ENCODE measurements at regions not wholly inside any gene's neighbourhood (a gene's known extent, or its start where the extent isn't known, plus 50 kb on each side); places are given as distances from the start of the nearest gene placed in this dataset.

DNA sequence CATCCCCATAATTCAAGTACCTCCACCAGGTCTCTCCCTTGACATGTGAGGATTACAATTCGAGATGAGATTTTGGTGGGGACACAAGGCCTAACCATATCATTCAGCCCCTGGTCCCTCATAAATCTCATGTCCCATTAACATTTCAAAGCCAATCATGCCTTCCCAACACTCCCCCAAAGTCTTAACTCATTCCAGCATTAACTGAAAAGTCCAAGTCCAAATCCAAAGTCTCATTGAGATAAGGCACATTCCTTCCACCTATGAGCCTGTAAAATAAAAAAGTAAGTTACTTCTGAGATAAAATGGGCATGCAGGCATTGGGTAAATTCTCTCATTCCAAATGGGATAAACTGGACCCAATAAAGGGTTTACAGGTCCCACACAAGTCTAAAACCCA, 849.7 kb downstream of the BCL11A start:
- DNase-seq: no peak

DNA sequence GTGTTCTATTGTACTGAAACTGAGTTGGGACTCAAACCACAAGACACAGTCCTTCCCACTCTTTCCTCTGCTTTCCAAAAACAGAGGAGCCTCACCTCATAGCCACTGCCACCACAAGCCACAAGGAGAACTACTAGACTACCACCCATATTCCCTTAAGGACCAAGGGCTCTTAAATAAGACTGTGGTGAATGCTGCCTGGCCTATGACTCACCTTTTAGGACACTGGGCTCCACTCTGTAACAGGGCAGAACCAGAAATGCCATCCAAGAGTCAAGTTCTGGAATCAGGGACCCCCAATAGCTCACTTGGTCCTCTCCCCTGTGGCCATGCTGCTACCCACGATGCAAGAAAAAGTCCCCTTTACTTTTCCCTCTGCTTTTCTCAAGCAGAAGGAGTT, 851.4 kb downstream of the BCL11A start:
- DNase-seq: no peak

DNA sequence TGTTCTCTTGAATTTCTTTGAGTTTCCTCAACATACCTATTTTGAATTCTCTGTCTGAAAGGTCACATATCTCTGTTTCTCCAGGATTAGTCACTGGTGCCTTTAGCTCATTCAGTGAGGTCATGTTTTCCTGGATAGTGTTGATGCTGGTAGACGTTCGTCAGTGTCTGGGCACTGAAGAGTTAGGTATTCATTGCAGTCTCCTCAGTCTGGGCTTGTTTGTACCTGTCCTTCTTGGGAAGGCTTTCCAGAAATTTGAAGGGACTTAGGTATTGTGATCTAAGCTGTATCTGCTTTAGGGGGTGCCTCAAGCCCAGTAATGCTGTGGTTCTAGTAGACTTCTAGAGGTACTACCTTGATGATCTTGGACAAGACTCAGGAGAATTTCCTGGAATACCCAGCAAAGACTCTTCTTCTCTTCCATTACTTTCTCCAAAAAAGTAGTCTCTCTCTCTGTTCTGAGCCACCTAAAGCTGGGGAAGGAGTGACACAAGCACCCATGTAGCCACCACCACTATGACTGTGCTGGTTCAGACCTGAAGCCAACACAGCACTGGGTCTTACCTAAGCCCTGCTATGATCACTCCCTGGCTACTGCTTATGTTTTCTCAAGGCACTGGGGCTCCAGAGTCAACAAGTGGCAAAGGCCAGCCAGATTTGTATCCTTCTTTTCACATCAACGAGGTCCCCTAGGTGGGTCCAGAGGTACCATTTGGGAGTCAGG, 852.0 kb downstream of the BCL11A start:
- no peak for DNase-seq

DNA sequence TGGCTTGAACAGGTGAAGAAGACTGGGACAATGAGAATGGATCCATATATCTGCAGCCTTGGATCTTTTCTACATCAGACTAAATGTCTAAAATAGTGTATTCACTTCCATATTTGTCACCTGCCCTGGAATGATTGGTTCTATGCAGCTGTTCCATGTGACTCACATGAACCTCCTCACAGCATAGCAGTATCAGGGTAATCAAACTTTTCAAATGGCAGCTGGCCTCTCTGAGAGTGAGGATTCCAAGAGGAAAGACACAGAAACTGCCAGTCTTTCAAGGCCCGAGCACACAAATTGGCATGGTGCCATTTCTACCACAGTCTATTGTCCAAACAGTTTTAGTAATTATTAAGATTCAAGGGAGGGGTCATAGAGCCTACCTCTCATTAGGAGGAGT, 859.3 kb downstream of the BCL11A start:
- no peak for DNase-seq

DNA sequence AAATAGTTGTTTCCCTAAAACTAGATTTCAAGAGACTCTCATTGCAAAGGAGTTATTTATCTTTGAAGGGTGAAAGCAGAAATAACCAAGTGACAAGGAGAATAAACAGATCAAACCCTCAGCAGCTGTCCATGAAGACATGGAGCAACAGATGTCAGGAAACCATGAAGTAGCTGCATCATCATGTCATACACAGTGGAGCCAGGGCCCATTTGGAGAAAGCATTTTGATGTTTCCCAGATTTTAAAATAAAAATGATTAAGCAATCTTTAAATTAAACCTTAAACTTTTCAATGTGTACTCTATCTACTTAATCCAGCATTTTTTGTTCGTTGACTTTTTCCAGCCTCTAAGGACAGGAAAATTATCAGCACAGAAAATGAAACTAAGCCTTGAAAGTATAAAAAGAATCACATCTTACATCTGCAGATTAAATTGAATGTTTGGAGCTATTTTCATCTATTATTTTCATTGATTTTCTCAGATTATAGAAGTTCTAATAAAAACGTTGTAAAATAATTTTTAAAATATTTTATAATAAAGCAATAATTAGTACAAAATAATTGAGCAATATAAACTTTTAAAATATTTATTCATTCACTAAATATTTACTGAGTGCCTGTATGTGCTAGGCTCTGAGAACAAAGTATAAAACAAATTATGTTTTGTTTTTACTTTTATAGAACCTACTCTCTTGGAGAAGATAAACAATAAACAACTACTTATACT, 860.1 kb downstream of the BCL11A start:
- DNase-seq: no peak

DNA sequence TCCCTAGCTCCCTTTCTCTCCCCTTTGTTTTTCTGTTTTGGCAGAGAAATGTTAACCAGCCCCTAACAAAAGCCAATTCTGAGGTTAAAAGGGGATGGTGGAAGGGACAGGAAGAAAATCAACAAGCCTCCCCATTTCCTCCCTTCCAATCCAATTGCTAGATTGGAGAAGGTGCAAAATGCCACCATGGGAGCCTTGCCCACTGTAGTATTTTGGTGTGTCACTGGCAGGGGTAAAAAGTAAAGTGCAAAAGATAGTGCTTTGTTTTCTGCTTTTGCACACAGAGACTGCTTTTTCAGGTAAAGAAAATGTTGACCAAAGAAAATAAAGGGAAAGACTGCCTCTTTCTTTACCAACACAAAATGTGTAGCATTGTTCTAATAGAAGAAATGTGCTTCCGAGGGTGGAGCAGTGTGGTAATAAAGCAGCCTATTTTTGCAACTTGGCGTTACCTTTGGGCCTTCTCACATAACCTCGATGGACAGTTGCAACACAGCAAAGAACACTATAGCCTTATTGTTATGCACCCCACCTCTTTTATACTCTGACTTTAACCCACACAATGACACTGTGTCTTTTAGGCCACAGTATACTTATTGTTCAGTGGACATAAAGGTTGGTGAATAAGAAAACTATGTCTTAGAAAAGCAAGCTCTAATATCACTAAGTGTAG, 861.8 kb downstream of the BCL11A start:
- no peak for DNase-seq

DNA sequence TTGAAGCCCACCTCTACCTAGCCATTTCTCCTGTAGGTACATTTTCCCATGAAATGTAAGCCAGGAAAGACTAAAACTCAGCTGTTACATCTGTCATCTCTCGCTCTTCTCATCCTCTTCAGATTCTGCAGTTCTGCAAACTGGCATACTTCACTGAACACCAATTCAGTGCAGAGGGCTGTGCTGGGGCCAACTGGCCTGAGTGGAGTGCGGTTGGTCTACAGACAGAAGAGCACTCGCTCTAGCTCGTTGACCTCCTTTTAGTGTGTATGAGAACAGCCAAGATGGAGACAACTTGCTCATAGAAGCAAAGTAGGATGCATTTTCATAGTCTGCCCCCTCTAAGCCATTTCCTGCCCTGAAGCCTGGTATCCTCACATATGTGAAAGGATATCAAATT, 862.6 kb downstream of the BCL11A start:
- DNase-seq: no peak

DNA sequence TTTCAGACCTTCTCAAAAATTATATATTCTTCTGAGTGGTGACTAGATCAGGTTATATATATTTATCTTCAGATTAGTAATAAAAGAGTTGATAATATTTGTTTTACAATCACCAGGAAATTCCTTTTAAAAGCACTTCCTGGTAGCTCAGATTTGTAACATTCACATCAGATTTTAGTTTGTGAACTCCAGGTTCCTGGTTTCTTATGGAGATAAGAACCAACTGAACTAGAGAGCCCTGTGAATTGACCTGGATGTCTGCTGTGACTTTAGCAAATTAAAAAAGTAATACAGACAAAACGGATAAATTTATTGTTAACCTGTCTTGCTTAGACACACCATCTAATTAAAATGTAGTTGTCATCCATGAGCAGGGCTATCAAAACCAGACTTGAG, 868.7 kb downstream of the BCL11A start:
- DNase-seq: no peak

DNA sequence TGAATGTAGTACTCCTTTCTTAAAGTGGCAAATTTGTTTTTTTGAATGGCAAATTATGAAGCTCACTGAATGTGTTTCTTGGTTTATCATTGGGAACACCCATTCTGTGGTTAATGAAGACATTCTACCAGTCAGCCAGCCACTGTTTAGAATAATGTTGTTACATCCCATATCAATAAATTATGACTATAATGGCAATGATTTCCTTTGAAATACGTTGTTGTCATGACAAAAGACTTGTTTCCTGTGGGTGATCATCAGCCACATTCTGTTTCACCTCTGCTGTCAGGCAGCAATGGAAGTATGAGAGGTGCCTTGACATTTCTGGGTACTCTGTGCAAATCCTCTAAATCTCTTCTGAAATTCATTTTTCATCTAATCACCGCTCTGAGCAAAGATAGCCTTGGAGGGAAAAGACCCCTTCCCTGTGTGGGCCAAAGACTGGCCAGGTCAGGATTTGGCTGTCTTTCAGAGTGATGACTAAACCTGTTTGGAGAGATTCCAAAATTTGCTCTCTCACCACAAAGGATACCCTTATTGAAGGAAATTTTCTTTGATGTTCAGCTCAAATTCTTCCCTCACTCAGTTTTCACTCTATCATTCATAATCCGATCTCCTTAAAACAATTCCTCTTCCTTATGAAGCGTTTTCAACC, 869.2 kb downstream of the BCL11A start:
- no peak for DNase-seq

DNA sequence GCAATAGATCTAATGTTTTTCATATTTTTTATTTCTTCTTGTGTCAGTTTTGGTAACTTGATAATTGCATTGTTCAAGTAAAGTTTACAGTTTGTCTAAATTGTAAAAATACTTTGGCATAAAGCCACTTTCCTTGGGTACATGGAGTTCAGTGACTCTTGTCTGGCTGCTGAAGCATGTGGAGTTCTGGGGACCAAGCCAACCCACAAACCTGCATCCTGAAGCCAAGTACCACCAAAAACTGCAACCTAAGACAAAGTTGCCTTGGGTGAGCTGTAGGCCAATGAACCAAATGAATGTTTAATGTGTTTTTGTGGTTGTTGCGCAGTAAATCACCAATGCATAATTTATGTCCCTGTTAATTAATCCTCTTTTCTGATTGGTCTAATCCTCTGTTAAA, 872.6 kb downstream of the BCL11A start:
- no peak for DNase-seq

DNA sequence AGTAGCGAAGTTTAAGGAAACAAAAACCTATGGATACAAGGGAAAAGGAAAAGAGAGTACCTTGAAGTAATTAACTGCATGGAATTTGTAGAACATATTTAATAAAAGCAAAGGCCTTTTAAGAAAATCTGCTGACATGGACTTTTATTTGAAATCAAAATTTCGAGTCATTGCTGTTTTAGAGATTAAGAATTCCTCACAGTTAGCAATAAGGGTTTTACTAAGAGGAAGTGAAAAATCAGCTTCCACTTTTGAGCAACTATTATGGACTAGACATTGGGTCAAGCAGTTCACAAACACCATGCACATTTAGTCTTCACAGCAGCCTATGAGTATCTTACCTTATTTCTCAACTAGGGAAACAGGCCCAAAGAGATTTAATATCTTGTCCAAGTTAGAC, 876.3 kb downstream of the BCL11A start:
- DNase-seq: no peak

DNA sequence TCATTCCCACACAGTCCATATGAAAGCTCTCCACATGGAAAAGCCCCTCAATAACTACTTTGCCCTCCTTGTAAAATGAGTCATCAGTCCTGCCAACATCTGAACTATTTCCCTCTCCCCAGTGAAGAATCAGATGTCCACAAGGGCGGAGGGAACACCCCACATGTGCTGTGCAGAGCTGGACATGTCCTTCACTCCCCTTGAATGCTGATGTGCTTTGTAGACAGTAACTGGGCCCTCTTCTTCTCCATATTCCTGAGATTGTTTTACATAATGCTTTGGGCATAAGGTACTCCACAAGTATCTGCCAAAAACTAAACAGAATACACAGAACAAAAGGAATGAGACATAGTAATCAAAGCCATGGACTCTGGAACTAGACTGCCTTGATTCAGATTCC, 879.4 kb downstream of the BCL11A start:
- no peak for DNase-seq

DNA sequence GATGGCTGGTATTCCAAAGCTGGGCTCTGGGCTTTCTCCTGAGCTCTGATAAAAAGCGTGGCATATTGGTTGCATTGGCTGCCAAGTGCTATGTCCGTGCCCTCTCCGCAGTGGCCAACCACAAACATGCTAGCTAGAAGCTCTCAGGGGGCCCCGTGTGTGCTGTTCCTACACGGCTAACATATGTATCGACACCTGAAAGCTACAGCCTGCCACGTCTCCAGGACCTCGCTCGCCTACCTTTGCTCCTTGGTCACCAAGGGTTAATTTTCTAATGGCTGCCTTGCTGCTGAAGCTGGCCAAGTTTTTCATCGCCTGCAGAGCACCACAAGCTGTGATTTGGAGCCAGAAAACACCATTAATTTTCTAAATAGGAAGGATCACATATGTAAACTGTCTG, 888.4 kb downstream of the BCL11A start:
- DNase-seq: no peak

DNA sequence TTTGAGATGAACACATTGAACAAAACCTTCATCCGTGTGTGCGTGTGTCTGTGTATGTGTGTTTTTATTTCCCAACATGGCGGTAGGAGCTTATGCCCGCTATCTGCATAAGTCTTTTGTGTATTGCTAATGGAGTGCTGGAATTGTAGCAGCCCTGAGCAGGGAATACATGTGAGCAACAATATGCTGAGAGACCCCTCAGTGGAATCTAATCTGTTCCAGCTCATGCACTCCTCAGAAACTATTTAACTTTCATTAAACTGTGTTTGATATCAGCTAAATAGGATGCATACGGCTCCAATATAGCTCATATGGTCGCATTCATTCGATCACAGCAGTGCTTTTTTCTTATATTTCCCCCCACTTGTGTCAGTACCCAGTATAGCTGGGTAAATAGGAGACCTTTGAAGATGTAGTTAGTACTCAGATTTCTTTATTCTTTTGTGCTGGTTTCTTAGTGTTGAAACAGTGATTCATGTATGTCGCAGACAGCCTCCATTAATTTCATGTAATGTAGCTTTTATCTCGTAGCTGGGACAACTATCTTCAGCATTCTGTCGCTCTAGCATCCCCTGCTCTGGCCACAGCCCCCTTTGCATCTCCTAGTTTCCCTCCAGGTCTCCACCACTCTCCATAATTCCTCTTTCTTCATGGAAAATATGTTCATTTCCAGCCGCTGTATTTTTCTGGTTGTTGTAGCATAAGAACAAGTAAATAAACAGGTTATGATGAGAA, 891.2 kb downstream of the BCL11A start:
- DNase-seq: no peak

DNA sequence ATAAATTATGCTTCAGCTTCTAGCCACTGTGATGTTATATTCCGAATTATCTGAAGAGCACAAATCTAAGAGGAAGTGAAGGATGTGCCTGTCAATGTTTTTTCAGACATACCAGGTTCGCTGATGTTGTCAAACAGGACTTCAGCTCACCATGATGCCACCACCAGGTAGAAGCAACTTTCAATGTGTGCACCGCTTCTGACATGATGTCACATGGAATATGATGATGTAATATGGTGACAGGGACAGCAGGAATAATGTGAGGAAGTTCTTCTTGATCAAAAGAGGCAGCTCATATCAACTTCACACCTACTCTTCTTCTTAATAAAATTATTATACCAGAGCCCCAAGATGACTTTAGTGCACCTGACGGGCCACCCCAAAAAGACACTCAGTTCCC, 893.2 kb downstream of the BCL11A start:
- DNase-seq: no peak

DNA sequence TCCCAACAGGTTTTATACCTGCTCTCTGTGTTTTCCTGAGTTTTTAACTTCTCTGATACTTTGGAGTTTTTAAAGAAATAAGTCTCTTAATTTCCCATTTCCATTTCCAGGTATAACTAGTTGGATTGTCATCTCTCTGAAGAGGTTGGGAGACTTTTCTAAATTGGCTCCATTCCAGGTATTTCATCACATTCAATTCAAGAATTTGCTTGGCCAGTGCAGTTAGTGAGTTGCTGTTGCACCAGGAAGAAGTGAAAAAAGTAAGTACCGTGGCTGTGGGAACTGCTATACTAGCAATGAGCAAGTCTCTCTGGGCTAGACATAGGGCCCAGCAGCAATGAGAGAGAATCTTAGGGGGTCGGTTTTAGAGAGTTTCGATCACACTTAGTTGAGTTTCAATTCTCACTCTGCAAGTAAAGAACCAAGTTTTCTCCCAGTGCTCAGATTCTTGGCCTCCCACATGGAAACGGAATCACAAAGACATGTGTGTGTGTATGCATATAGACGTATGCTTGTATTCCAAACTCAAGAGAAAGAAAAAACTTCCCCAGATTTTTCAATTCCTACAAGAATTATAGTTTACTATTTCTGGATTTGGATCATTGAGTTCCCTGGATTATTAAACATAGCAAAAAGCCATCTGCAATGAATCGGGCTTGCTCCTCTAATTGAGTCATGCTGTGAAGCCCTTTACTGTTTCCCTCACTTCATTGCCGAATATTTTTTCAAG, 894.4 kb downstream of the BCL11A start:
- DNase-seq: no peak

DNA sequence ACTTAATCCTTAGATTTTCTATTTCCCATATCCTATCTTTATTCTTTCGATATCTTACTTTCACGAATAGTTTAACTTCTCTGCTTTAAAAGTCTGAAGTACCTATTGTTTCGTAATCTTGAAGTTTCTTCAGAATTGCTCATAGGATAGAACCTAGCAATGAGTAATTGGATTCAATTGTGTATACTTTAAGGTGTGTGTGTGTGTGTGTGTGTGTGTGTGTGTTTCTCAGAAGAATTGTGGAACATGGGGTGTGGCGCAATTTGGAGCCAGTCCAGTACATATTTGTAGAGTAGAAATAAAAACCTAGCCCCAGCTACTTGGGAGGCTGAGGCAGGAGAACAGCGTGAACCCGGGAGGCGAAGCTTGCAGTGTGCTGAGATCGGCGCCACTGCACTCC, 897.6 kb downstream of the BCL11A start:
- DNase-seq: no peak

DNA sequence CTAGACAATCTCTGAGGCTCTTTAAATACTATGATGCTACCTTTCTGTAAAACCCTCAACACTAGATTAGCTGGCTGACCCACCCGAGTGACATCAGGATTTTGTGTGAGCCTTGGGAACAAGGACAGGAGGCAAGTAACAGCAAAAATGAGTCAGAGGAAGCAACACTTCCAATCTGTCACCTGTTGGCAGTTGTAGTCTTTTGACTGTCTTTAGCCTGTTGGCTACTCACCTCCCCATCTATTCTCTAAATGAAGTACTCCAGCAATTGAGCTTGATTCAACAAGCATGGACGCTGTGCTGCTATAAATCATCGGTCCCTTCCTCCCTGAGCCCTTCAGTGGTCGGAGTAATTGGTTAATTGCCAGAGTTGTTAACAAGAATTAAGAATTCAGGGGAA, 898.7 kb downstream of the BCL11A start:
- no peak for DNase-seq

DNA sequence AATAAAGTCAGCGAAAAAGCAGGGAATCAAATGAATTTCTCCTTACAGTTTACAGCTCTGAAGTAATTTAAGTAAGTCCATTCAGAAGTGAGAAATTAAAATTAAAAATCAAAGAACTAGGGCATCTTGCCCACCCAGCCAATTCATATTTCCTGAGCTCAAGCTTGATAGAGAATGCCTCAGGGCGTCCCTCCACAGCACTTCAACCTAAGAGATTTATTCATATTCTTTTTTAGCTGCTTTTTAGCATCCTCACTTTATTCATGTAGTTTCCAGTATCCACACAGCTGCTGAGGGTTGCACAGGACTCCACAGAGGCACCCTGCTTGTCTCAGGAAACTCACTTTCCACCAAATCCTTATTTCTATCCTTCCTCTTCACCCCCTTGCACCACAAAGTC, 900.3 kb downstream of the BCL11A start:
- DNase-seq: no peak

DNA sequence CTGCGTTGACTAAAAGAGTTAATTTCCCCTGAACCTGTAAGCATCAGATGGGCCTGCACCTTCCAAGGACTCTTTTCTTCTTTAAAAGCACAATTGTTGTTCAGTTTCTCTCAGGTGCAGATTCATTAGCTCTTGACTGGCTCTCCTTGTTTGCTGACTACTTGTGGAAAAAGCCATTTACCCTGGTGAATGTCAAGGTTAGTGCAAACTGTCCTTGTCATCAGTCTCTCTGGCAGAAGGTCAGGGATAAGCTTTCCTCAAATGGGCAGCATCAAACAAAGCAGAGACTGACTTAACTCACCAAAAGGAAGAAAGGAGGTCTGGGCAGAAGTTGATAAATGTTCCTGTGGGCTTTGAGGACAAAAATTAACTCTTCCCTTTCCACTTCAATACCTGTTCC, 922.7 kb downstream of the BCL11A start:
- no peak for DNase-seq

DNA sequence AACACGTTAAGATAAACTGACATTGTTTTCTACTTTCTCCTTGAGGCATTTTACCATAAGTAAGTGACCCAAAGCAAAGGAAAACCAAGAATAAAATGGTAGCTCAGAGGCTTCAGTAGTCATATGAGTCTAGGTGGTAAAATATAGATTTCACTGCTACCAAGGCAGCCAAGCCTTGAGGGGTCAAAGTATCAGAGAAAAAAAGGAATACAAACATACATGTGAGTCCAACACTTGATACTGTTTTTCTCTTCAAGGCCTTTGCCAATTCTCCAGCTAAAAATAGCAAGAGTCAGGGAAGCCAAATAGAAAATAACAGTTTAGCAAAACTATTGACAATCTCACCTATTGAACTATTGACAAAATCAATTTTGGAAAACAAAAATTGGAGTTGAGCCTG, 925.9 kb downstream of the BCL11A start:
- DNase-seq: no peak

DNA sequence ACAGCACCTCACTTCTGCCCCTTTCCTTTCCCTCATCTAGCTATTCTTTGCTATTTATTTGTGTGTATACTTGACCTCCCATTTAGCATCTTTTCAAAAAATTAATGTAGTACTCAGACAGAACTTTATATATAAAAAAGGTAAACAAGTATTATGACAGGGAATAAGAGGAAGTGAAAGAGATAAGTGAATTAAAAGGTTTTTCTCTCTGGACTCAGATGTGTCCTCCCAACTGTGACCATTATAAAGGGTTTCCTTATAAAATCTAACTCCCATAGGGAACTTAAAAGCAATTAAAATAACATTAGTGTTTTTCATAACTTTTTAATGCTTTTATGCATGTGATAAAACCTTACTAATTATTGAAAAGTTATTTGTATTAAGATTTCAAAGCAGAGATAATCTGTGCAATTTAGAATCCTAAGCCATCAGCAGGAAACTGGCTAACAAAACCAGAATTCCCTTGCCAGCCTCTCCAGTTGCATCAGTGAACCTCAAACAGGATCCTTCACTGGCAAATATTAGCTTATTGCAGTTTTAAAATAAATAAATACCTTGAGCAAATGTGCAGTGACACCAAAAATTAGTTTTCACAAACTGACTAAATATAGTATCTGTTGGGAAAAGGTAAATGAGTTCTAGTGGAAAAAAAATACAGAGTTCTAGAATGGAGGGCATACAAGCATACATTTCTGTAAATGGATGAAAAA, 930.7 kb downstream of the BCL11A start:
- no peak for DNase-seq
